ENCODE measurements at regions not wholly inside any gene's neighbourhood (a gene's known extent, or its start where the extent isn't known, plus 50 kb on each side); places are given as distances from the start of the nearest gene placed in this dataset.

DNA sequence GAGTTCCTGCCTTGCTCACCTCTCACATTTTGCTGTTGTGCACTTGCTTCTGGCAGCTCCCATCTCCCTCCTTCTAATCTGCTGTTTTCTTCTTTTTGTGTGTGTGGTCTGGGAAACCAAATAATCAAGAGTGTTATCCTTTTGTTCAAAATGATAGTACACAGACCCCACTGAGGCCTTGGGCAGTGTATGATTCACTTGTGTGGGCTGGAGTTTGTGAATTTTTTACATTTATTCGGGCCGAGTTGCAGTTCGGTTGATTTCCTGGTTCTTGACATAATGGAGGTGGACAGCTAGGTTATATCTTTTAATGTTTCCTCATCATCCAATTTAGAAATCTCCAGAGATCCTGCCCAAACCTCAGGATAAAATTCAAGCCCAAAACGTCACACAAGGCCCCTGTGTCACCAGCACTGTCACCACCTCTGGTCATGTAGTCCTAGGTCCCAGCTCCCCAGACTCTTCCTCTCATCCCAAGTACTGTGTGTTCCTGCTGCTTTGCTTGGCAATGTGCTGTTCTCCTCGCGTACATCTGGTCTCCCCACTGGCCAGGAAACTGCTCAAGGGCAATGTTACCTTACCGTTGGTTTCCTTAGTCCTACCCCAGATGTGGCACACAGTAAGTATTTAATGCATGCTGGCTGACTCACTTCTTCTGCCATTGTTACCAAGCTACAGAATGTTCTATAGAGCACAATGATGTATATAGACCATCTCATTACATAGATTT is 55.7 kb upstream of the PHACTR2 start:
- no peak for DNase-seq (ENCODE audit: low read depth)

GRCh38 chr6:143621159-143621873 is 56.4 kb upstream of the PHACTR2 start:
- no peak for DNase-seq (ENCODE audit: low read depth)

DNA sequence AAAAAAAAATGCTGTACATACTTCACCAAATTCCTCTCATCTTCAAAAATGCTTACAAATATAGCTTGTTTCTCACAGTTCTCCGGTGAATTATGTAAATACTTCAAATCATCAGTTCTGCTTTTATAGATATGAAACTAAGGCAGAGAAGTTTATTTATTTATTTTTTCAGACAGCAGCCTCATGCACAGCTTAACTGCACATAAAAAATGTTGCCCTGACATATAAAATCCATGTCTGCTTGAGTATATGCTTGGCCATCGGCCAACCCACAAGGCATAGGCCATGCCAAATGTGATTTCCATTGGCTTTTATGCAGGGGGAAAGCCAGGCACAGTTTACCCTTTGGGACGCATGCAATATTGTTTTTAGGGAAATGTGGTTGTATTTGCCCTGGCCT is 57.3 kb upstream of the PHACTR2 start:
- DNase-seq (ENCODE audit: low read depth) = peak; percentile 11

- DNase-seq (ENCODE audit: low read depth) = no peak
These were observed 57.9 kb upstream of the PHACTR2 start for GRCh38 chr6:143619824-143620401.

DNA sequence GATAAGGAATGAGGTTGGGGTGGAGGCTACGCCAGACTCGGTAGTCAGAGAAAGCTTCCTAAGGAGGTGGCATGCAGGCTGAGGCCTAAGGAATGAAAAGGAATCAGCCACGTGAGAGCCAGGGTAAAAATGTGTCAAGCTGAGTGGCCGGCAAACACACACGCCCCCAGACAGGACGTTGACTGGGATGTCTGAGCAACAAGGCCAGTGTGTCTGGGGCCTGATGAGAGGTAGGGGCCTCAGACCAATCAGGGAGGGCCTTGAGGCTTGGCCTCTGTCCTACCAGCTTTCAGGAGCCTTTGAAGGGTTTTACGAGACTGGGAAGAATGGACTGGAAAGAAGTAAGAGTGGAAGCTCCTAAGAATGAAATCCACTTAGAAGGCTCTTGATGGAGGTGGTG is 61.0 kb upstream of the PHACTR2 start:
- no peak for DNase-seq (ENCODE audit: low read depth)

- DNase-seq (ENCODE audit: low read depth) = no peak
These were observed 62.0 kb upstream of the PHACTR2 start for GRCh38 chr6:143615785-143616184.

GRCh38 chr6:143614235-143614634 is 63.5 kb upstream of the PHACTR2 start:
- no peak for DNase-seq (ENCODE audit: low read depth)

DNA sequence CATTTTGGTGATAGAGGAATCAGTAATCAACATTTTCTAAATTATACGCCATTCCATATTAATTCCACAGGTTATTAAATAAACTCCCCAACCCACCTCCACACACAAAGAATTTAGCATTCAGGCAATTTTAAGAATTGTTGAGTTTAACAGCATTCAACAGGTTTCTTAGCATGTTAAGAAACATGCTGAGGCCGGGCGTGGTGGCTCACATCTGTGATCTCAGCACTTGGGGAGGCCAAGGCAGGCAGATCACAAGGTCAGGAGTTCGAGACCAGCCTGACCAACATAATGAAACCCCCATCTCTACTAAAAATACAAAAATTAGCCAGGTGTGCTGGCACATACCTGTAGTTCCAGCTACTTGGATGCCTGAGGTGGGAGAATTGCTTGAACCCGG is 64.0 kb upstream of the PHACTR2 start:
- no peak for DNase-seq (ENCODE audit: low read depth)

DNA sequence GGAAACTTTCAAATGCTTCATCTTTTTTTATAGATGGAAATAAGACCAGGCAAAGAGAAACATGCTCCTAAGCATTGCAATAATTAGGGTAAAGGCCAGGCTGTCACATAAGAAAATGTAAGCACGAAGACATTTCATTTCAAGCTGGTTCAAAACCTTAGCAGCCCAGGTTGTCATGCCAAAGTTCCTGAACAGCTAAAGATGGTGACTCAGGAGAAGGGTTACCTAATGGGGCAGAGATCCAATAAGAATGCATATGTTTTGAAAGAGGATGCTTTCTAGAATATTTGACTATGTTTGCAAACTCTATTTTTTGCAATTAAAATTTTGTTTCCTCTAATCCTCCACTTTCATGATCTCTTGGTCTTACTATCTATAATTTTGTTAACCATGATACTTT is 65.6 kb upstream of the PHACTR2 start:
- no peak for DNase-seq (ENCODE audit: low read depth)

GRCh38 chr6:143611580-143611979 is 66.2 kb upstream of the PHACTR2 start:
- no peak for DNase-seq (ENCODE audit: low read depth)

DNA sequence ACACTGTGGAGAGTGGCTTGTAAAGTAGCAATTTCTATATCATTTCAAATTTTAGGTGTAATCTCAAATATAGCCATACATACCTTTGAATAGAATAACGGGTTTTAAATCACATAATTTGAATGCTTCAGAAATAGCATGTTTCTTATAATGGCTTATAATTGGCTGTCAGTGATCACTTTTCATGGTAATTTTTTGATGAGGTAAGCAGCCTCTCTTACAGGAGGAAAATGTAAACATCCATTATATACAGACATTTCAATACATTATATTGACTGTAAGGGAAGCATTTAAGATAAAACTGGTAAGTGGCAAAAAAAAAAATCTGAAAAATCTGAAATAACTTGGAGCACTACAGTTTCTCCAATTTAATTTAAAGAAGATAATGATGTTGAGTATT is 67.8 kb upstream of the PHACTR2 start:
- DNase-seq (ENCODE audit: low read depth) = no peak

- DNase-seq (ENCODE audit: low read depth) = no peak
These were observed 68.3 kb upstream of the PHACTR2 start for GRCh38 chr6:143609501-143609900.

DNA sequence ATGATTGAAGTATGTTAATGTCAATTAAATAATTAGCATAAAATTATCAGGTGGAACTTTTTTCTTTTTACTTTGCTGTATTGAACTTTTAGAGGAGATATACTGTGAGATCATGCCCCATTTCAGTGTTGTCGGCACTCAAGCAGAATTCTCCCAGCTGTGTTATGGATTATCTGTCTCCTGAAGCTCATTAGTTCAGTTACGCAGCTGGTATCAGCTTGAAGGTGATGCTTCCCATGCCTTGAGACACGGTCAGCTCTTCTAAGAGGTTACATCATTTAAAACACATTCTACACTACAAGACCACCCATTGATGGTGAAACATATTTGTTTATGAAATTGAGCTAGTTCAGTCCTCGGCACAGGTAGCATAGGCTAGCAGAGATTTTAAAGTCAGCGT is 68.9 kb upstream of the PHACTR2 start:
- DNase-seq (ENCODE audit: low read depth) = no peak

GRCh38 chr6:143607974-143608373 is 69.8 kb upstream of the PHACTR2 start:
- DNase-seq (ENCODE audit: low read depth) = no peak

GRCh38 chr6:143607168-143607567 is 70.6 kb upstream of the PHACTR2 start:
- DNase-seq (ENCODE audit: low read depth) = no peak

- DNase-seq (ENCODE audit: low read depth) = no peak
These were observed 71.8 kb upstream of the PHACTR2 start for GRCh38 chr6:143605906-143606521.

GRCh38 chr6:143603455-143603854 is 74.3 kb upstream of the PHACTR2 start:
- DNase-seq (ENCODE audit: low read depth) = no peak

DNA sequence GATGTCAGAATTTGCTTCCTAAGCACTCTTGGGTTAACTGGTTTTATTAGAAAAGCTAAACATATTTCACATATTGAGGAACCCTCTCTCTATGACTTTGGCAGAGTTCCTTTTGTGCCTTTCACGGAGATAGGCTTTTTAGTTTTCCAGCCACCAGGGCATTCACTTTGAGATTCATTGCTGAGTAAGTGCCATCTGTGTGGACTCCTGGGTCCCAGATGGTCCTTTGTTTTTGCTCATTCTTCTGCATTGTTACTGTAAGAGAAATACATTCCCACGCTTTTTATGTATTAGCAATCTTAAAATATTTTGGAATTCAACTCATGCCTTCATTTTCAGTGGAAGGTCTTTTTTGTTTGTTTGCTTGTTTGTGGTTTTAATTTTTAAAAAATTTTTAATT is 76.3 kb upstream of the PHACTR2 start:
- no peak for DNase-seq (ENCODE audit: low read depth)

- DNase-seq (ENCODE audit: low read depth) = no peak
These were observed 76.9 kb upstream of the PHACTR2 start for GRCh38 chr6:143600821-143601220.

GRCh38 chr6:143598466-143599080 is 79.2 kb upstream of the PHACTR2 start:
- DNase-seq (ENCODE audit: low read depth) = no peak

- peak; percentile 9 for DNase-seq (ENCODE audit: low read depth)
These were observed 80.9 kb upstream of the PHACTR2 start for GRCh38 chr6:143596866-143597265.

DNA sequence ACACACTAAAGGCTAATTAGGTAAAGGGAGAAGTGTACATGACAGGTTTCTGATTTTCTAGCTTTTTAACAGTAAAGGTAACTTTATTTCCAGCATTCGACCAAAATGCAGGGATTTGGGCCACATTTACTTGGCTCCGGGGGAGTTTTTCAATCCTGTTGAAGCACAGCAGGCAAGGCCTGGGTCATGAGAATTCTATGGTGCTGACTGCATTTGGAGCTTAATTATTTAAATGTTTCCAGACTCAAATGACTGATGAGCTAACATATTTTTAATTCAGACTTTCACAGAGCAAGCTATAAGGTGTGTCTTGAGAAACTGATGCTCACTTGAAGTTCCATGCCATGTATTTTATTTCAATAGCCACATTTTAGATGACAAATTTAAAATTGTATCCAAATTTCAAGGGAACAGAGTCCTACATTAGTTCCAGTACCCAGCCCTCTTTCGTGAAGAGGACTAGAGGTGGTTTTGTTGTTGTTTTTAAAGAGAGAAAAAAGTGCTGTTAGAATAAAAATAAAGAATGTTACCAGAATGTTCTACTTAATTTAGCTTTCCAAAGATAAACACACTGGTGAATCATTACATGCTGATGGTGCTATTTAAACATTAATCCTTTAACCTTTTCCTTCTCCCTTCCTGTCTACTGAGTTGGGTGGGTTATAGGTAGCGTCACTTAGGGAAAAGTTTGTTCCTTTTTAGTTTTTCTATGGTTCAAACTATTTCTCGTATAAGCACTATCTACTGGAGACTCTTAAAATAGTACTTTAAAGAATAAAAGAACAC is 82.3 kb upstream of the PHACTR2 start:
- no peak for DNase-seq (ENCODE audit: low read depth)

All from stromal cell of bone marrow (primary cell).